K562 (cell line): ENCODE measurements at regions not wholly inside any gene's neighbourhood (a gene's known extent, or its start where the extent isn't known, plus 50 kb on each side); places are given as distances from the start of the nearest gene placed in this dataset.

Experiments used
- BHLHE40 ChIP-seq: IDR thresholded peaks from 2 replicates; pipeline ENCODE4 v1.6.1; 2011; ENCODE audit warnings: low read length, improper control_type of control experiment
- MCM2 ChIP-seq: fragments of 450-650 bp; IDR thresholded peaks from 2 replicates; pipeline ENCODE4 v1.6.1; 2017; ENCODE audit warnings: low read depth, mild to moderate bottlenecking
- PHF8 ChIP-seq: fragments of 200-600 bp; sonication (generic); IDR thresholded peaks from 2 replicates; pipeline ENCODE4 v1.6.1; 2012; ENCODE audit warnings: mixed run types, mild to moderate bottlenecking, inconsistent platforms, low read length, moderate library complexity, borderline replicate concordance
- RAD21 ChIP-seq, 2 experiments: fragments of 250-450 bp in 1 of 2; fragments of 450-650 bp in 1 of 2; sonication (Bioruptor Pico) in 1 of 2; formaldehyde crosslinking in 1 of 2; IDR thresholded peaks in 1 of 2; conservative IDR thresholded peaks in 1 of 2; 2 replicates each; pipeline versions ENCODE4 v1.4.0 to v1.8.0; 2020 to 2022; ENCODE audit warnings: mild to moderate bottlenecking in 2 of 2, moderate library complexity in 1 of 2
- UBTF ChIP-seq, 2 experiments: IDR thresholded peaks; 2 replicates each; pipeline ENCODE4 v1.6.1; 2012; ENCODE audit warnings: improper control_type of control experiment in 2 of 2, low read depth in 2 of 2, low read length in 2 of 2, borderline replicate concordance in 1 of 2
- TF ChIP-seq, protein P1 (sequence below): sonication (generic); formaldehyde crosslinking; IDR thresholded peaks from 2 replicates; pipeline ENCODE4 v1.8.0; 2023; ENCODE audit warnings: missing genetic modification reagents, mild to moderate bottlenecking, borderline replicate concordance
- TF ChIP-seq, protein P2 (sequence below), 3 experiments: IDR thresholded peaks in 2 of 3; conservative IDR thresholded peaks in 1 of 3; 2 replicates each; pipeline ENCODE4 v1.5.1; 2011 to 2012; ENCODE audit warnings: low read length in 3 of 3, mild to moderate bottlenecking in 3 of 3, control low read depth in 2 of 3, improper control_type of control experiment in 1 of 3, inconsistent platforms in 1 of 3, low read depth in 1 of 3, mixed read lengths in 1 of 3, moderate library complexity in 1 of 3; ENCODE audit not compliant: insufficient read depth in 2 of 3

- TF ChIP-seq PHF8 = no peak
- TF ChIP-seq, protein P1, sequence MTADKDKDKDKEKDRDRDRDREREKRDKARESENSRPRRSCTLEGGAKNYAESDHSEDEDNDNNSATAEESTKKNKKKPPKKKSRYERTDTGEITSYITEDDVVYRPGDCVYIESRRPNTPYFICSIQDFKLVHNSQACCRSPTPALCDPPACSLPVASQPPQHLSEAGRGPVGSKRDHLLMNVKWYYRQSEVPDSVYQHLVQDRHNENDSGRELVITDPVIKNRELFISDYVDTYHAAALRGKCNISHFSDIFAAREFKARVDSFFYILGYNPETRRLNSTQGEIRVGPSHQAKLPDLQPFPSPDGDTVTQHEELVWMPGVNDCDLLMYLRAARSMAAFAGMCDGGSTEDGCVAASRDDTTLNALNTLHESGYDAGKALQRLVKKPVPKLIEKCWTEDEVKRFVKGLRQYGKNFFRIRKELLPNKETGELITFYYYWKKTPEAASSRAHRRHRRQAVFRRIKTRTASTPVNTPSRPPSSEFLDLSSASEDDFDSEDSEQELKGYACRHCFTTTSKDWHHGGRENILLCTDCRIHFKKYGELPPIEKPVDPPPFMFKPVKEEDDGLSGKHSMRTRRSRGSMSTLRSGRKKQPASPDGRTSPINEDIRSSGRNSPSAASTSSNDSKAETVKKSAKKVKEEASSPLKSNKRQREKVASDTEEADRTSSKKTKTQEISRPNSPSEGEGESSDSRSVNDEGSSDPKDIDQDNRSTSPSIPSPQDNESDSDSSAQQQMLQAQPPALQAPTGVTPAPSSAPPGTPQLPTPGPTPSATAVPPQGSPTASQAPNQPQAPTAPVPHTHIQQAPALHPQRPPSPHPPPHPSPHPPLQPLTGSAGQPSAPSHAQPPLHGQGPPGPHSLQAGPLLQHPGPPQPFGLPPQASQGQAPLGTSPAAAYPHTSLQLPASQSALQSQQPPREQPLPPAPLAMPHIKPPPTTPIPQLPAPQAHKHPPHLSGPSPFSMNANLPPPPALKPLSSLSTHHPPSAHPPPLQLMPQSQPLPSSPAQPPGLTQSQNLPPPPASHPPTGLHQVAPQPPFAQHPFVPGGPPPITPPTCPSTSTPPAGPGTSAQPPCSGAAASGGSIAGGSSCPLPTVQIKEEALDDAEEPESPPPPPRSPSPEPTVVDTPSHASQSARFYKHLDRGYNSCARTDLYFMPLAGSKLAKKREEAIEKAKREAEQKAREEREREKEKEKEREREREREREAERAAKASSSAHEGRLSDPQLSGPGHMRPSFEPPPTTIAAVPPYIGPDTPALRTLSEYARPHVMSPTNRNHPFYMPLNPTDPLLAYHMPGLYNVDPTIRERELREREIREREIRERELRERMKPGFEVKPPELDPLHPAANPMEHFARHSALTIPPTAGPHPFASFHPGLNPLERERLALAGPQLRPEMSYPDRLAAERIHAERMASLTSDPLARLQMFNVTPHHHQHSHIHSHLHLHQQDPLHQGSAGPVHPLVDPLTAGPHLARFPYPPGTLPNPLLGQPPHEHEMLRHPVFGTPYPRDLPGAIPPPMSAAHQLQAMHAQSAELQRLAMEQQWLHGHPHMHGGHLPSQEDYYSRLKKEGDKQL (CRISPR knock-in tag) = no peak
- TF ChIP-seq, protein P2, sequence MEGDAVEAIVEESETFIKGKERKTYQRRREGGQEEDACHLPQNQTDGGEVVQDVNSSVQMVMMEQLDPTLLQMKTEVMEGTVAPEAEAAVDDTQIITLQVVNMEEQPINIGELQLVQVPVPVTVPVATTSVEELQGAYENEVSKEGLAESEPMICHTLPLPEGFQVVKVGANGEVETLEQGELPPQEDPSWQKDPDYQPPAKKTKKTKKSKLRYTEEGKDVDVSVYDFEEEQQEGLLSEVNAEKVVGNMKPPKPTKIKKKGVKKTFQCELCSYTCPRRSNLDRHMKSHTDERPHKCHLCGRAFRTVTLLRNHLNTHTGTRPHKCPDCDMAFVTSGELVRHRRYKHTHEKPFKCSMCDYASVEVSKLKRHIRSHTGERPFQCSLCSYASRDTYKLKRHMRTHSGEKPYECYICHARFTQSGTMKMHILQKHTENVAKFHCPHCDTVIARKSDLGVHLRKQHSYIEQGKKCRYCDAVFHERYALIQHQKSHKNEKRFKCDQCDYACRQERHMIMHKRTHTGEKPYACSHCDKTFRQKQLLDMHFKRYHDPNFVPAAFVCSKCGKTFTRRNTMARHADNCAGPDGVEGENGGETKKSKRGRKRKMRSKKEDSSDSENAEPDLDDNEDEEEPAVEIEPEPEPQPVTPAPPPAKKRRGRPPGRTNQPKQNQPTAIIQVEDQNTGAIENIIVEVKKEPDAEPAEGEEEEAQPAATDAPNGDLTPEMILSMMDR (IDR thresholded peaks at IDR 0.05 in 2 of 3, conservative IDR thresholded peaks at IDR 0.05 in 1 of 3; ENCODE audit: insufficient read depth in 2 of 3, low read depth in 1 of 3, low read length in 3 of 3) = no peak
- no peak for TF ChIP-seq UBTF (IDR thresholded peaks at IDR 0.05; ENCODE audit: borderline replicate concordance in 1 of 2, low read depth in 2 of 2, low read length in 2 of 2)
- no peak for TF ChIP-seq MCM2
- no peak for TF ChIP-seq RAD21 (CRISPR knock-in tag; conservative IDR thresholded peaks at IDR 0.05 in 1 of 2, IDR thresholded peaks at IDR 0.05 in 1 of 2)
- TF ChIP-seq BHLHE40 = no peak
Observed at GRCh38 chr2:114261366-114261765, 181.1 kb upstream of the DPP10 start.
